IMR-90 (cell line): ENCODE measurements at regions not wholly inside any gene's neighbourhood (a gene's known extent, or its start where the extent isn't known, plus 50 kb on each side); places are given as distances from the start of the nearest gene placed in this dataset.

Experiments
- ATAC-seq: fragments of 200-7000 bp; cut with Tn5 transposase; 2 replicates; pipeline ENCODE4 v1.9.1; 2020; ENCODE audit warnings: low read depth, mild to moderate bottlenecking, moderate library complexity
- BruUV-seq: library from RNA; stranded (reverse); fragments of 400-500 nt; replicated peaks from 2 replicates; lab custom pipeline; 2021; lab: Mats Ljungman, UMichigan
- CTCF ChIA-PET: fragments of 300-600 bp; formaldehyde crosslinking; extraction: SDS; loops from one replicate; lab custom pipeline; 2021; ENCODE audit warnings: antibody characterized with exemption; lab: Yijun Ruan, JAX
- POLR2A ChIA-PET: fragments of 300-600 bp; sonication (Branson Sonifier 250); formaldehyde crosslinking; loops from one replicate; lab custom pipeline; 2022; ENCODE audit warnings: antibody characterized with exemption; ENCODE audit not compliant: unreplicated experiment; lab: Charles Lee
- DNase-seq: peaks from one replicate; pipeline ENCODE4 v3.0.0; 2013
- H2AFZ ChIP-seq: replicated peaks from 2 replicates; pipeline ENCODE3; 2013; ENCODE audit warnings: low read length, mild to moderate bottlenecking; ENCODE audit not compliant: poor library complexity
- H2AK5ac ChIP-seq: 2 replicates; pipeline ENCODE4 v1.6.1; 2013; ENCODE audit warnings: low read depth, low read length, inconsistent platforms
- H2AK9ac ChIP-seq: replicated peaks from 2 replicates; pipeline ENCODE3; 2013; ENCODE audit warnings: mild to moderate bottlenecking, low read depth, low read length, moderate library complexity; ENCODE audit not compliant: poor library complexity
- H2BK120ac ChIP-seq: 2 replicates; pipeline ENCODE4 v1.6.1; 2013; ENCODE audit warnings: low read depth, low read length, inconsistent platforms
- H2BK15ac ChIP-seq: 3 replicates; pipeline ENCODE4 v1.6.1; 2013; ENCODE audit warnings: low read depth, low read length, inconsistent platforms
- H2BK20ac ChIP-seq: 2 replicates; pipeline ENCODE4 v1.6.1; 2013; ENCODE audit warnings: low read depth, mild to moderate bottlenecking, inconsistent platforms, low read length, moderate library complexity
- H2BK5ac ChIP-seq: 2 replicates; pipeline ENCODE4 v1.6.1; 2013; ENCODE audit warnings: mild to moderate bottlenecking, low read depth, low read length, inconsistent platforms; ENCODE audit not compliant: poor library complexity, severe bottlenecking
- H3K14ac ChIP-seq: replicated peaks from 2 replicates; pipeline ENCODE4 v1.6.1; 2013; ENCODE audit warnings: low read depth, low read length, inconsistent platforms
- H3K18ac ChIP-seq: 2 replicates; pipeline ENCODE4 v1.6.1; 2013; ENCODE audit warnings: low read depth, low read length, control low read depth
- H3K23ac ChIP-seq: 2 replicates; pipeline ENCODE4 v1.6.1; 2013; ENCODE audit warnings: low read depth, low read length, inconsistent platforms
- H3K27ac ChIP-seq: 2 replicates; pipeline ENCODE4 v1.5.1; 2013; ENCODE audit warnings: mild to moderate bottlenecking, control low read depth, low read length; ENCODE audit not compliant: insufficient read depth
- H3K27me3 ChIP-seq: 2 replicates; pipeline ENCODE4 v1.6.1; 2013; ENCODE audit warnings: low read length; ENCODE audit not compliant: control insufficient read depth, insufficient read depth
- H3K36me3 ChIP-seq: 2 replicates; pipeline ENCODE4 v1.6.1; 2013; ENCODE audit warnings: low read length, mixed read lengths; ENCODE audit not compliant: control insufficient read depth, insufficient read depth
- H3K4ac ChIP-seq: 2 replicates; pipeline ENCODE4 v1.6.1; 2013; ENCODE audit warnings: low read depth, low read length, inconsistent platforms
- H3K4me1 ChIP-seq: 2 replicates; pipeline ENCODE4 v1.6.1; 2013; ENCODE audit warnings: low read length, mixed read lengths; ENCODE audit not compliant: control insufficient read depth, insufficient read depth
- H3K4me2 ChIP-seq: 2 replicates; pipeline ENCODE4 v1.6.1; 2013; ENCODE audit warnings: low read depth, mild to moderate bottlenecking, control low read depth, low read length, moderate library complexity
- H3K4me3 ChIP-seq: 2 replicates; pipeline ENCODE4 v1.5.1; 2013; ENCODE audit warnings: low read depth, mild to moderate bottlenecking, control low read depth, low read length, moderate library complexity; ENCODE audit not compliant: insufficient read depth
- H3K56ac ChIP-seq: 2 replicates; pipeline ENCODE4 v1.6.1; 2013; ENCODE audit warnings: low read length, inconsistent platforms; ENCODE audit not compliant: insufficient read depth; ENCODE audit errors: extremely low read depth
- H3K79me1 ChIP-seq, 2 experiments: 2 replicates each; pipeline ENCODE4 v1.6.1; 2013; ENCODE audit warnings: low read length in 2 of 2, inconsistent platforms in 1 of 2, low read depth in 1 of 2
- H3K9ac ChIP-seq: 2 replicates; pipeline ENCODE4 v1.6.1; 2013; ENCODE audit warnings: low read depth, low read length, control low read depth
- H3K9me1 ChIP-seq: 2 replicates; pipeline ENCODE4 v1.6.1; 2013; ENCODE audit warnings: low read length, inconsistent platforms; ENCODE audit not compliant: insufficient read depth
- H3K9me3 ChIP-seq: 2 replicates; pipeline ENCODE4 v1.6.1; 2013; ENCODE audit warnings: low read length; ENCODE audit not compliant: control insufficient read depth, insufficient read depth
- H4K20me1 ChIP-seq: 2 replicates; pipeline ENCODE4 v1.6.1; 2013; ENCODE audit warnings: low read length, inconsistent platforms; ENCODE audit not compliant: insufficient read depth
- H4K5ac ChIP-seq: 2 replicates; pipeline ENCODE4 v1.6.1; 2013; ENCODE audit warnings: mild to moderate bottlenecking, low read depth, low read length, control low read depth
- H4K8ac ChIP-seq, 2 experiments: 2 replicates each; pipeline ENCODE4 v1.6.1; 2013; ENCODE audit warnings: low read depth in 2 of 2, low read length in 2 of 2, control low read depth in 1 of 2, inconsistent platforms in 1 of 2
- H4K91ac ChIP-seq: 2 replicates; pipeline ENCODE4 v1.6.1; 2013; ENCODE audit warnings: low read depth, low read length, inconsistent platforms; ENCODE audit not compliant: insufficient read depth
- CEBPB ChIP-seq: IDR thresholded peaks from 2 replicates; pipeline ENCODE4 v1.6.1; 2012; ENCODE audit warnings: low read depth, low read length, improper control_type of control experiment
- CTCF ChIP-seq: conservative IDR thresholded peaks from 2 replicates; pipeline ENCODE4 v1.5.1; 2012; ENCODE audit warnings: mild to moderate bottlenecking, low read depth, low read length, improper control_type of control experiment
- FOS ChIP-seq: fragments of 150-350 bp; IDR thresholded peaks from 2 replicates; pipeline ENCODE4 v1.6.1; 2016; ENCODE audit warnings: low read depth, low read length
- RAD21 ChIP-seq: IDR thresholded peaks from 2 replicates; pipeline ENCODE4 v1.6.1; 2012; ENCODE audit warnings: low read length, improper control_type of control experiment
- WGBS, 2 experiments: methylation state at CpG; one replicate each; pipeline versions ENCODE4 v1.1.5 to v1.1.7; 2013; ENCODE audit warnings: missing lambda C conversion rate in 2 of 2; ENCODE audit not compliant: insufficient read length in 1 of 2; ENCODE audit errors: extremely low coverage in 2 of 2; 5-methylcytosine and 5-hydroxymethylcytosine counted together
- dilution Hi-C: fragments of 300-500 bp; cut with HindIII; formaldehyde crosslinking; loops from one replicate; pipeline ENCODE4 v1.14.3; 2018; ENCODE audit warnings: low sequenced_read_pairs; ENCODE audit not compliant: unreplicated experiment
- in situ Hi-C: fragments of 300-500 bp; cut with MboI; formaldehyde crosslinking; loops from 3 replicates; pipeline ENCODE4 v1.14.3; 2019; ENCODE audit warnings: low sequenced_read_pairs, inconsistent platforms, mixed read lengths
- intact Hi-C: fragments of 100-400 bp; cut with micrococcal nuclease; formaldehyde crosslinking; loops from 2 replicates; pipeline ENCODE4 v1.10.0; 2022
- TF ChIP-seq, protein P1 (sequence below): fragments of 150-350 bp; IDR thresholded peaks from 2 replicates; pipeline ENCODE4 v1.6.1; 2016; ENCODE audit warnings: low read depth, mild to moderate bottlenecking, low read length, moderate library complexity, borderline replicate concordance

DNA sequence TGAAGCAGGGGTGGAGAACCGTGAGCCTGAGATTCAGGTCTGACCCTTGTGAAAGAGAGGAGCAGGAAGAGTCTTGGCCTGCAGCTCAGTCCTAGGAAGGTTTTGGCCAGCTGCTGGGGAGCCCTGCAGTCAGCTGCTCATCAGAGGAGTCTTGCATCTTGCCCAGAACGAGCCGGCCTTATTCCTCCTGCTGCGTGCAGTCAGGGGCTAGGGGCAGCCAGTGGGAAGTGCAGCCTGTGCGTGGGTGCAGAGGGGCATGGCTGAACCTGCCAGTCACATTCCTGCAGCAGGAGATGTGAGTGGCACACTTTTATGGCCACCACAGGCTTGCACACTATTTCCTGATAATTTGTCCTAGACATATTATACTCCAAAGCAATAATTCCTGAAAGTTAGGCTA, 278.7 kb downstream of the NPR3 start:
- Histone ChIP-seq H2AK5ac (no peak overlapping the region), H3K56ac (no peak overlapping the region), H3K9ac (no peak overlapping the region), H4K20me1 (no peaks in the 10 kb centered on the region), H3K9me1 (no peaks in the 10 kb centered on the region; the same call in 1 of the 2 replicates), H3K9me3 (no peaks in the 10 kb centered on the region), H2BK20ac (no peak overlapping the region), H3K4me2 (no peak overlapping the region), H2BK120ac (no peak overlapping the region), H3K36me3 (no peaks in the 10 kb centered on the region), H3K23ac (no peak overlapping the region), H4K91ac (no peak overlapping the region), H4K5ac (no peak overlapping the region), H3K18ac (no peak overlapping the region), H4K8ac (no peak overlapping the region), H3K4me1 (peaks cover 9% of the 10 kb centered on the region), H3K27me3 (no peaks in the 10 kb centered on the region), H3K4me3 (no peak overlapping the region), H3K27ac (no peak overlapping the region), H3K79me1 (no peaks in the 10 kb centered on the region), H2BK15ac (no peak overlapping the region), H2AFZ (peak overlapping the region; percentile 26), H3K4ac (no peak overlapping the region), H3K14ac (no peak overlapping the region), H2AK9ac (no peak overlapping the region), H2BK5ac (no peak overlapping the region)
- in situ Hi-C loops (no loop called here), intact Hi-C loops (no loop called here), dilution Hi-C loops (no loop called here)
- DNase-seq, result no peak
- ChIA-PET CTCF (no interaction called here), POLR2A (no interaction called here)
- 93% methylated on average over 2 of the region's 5 CpGs; no CpG with 5 or more reads in 1 of the 2 experiments for WGBS, 2 experiments
- no TSS peak for BruUV-seq
- ATAC-seq, result no peak
- TF ChIP-seq CEBPB (no peak), CTCF (no peak), FOS (no peak), RAD21 (no peak)
- TF ChIP-seq, protein P1, sequence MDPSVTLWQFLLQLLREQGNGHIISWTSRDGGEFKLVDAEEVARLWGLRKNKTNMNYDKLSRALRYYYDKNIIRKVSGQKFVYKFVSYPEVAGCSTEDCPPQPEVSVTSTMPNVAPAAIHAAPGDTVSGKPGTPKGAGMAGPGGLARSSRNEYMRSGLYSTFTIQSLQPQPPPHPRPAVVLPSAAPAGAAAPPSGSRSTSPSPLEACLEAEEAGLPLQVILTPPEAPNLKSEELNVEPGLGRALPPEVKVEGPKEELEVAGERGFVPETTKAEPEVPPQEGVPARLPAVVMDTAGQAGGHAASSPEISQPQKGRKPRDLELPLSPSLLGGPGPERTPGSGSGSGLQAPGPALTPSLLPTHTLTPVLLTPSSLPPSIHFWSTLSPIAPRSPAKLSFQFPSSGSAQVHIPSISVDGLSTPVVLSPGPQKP, result no peak
